ENCODE measurements at regions not wholly inside any gene's neighbourhood (a gene's known extent, or its start where the extent isn't known, plus 50 kb on each side); places are given as distances from the start of the nearest gene placed in this dataset.

GRCh38 chr2:221345516-221345915, 226.6 kb downstream of the EPHA4 start:
- DNase-seq (ENCODE audit: low read depth) = no peak
- no peak for TF ChIP-seq CTCF (conservative IDR thresholded peaks at IDR 0.05; ENCODE audit: low read depth, low read length)
- no peak overlapping the region for H3K4me3 ChIP-seq (ENCODE audit: low read depth, low read length)

GRCh38 chr2:221346411-221346810, 225.7 kb downstream of the EPHA4 start:
- DNase-seq (ENCODE audit: low read depth) = no peak
- no peak for TF ChIP-seq CTCF (conservative IDR thresholded peaks at IDR 0.05; ENCODE audit: low read depth, low read length)
- no peak overlapping the region for H3K4me3 ChIP-seq (ENCODE audit: low read depth, low read length)

GRCh38 chr2:221347471-221347870, 224.6 kb downstream of the EPHA4 start:
- TF ChIP-seq CTCF (conservative IDR thresholded peaks at IDR 0.05; ENCODE audit: low read depth, low read length) = no peak
- no peak for DNase-seq (ENCODE audit: low read depth)
- no peak overlapping the region for H3K4me3 ChIP-seq (ENCODE audit: low read depth, low read length)

DNA sequence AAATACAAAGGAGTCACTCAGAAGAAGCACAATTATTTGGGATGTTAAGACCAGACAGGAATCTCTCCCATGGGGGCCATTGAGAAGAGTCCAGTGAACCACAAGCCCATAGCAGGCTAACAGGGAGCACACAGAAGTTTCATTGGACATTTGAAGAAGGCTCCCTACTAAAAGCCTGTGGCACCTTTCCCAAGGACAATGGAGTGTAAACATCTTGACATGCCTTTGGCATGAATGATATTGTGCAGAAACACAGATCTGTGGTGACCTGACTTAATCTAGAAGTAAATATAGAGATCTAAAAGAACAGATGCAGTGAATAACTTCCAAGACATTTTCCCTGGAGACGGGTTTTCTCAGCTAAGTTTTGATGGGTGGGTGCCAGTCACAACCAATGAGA, 221.5 kb downstream of the EPHA4 start:
- H3K4me3 ChIP-seq (ENCODE audit: low read depth, low read length) = no peak overlapping the region
- no peak for DNase-seq (ENCODE audit: low read depth)
- TF ChIP-seq CTCF (conservative IDR thresholded peaks at IDR 0.05; ENCODE audit: low read depth, low read length) = no peak

DNA sequence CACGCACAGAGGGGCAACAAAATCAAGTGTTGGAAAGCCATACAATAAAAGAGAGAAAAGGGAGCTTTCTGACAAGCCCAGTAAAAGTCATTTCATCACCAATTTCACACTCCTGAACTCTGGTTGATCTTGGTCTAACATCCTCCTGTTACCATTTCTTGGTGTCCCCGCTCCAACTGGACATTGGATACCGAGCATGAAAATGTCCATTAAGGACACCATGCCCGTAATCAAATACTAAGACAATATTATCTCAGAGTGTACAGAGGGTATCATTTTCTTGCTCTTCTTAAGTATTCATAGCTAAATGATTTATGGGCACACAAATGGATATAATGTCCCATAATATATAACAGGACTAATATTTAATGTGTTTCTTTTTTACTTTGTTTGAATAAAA, 218.9 kb downstream of the EPHA4 start:
- H3K4me3 ChIP-seq (ENCODE audit: low read depth, low read length) = no peak overlapping the region
- TF ChIP-seq CTCF (conservative IDR thresholded peaks at IDR 0.05; ENCODE audit: low read depth, low read length) = no peak
- no peak for DNase-seq (ENCODE audit: low read depth)

DNA sequence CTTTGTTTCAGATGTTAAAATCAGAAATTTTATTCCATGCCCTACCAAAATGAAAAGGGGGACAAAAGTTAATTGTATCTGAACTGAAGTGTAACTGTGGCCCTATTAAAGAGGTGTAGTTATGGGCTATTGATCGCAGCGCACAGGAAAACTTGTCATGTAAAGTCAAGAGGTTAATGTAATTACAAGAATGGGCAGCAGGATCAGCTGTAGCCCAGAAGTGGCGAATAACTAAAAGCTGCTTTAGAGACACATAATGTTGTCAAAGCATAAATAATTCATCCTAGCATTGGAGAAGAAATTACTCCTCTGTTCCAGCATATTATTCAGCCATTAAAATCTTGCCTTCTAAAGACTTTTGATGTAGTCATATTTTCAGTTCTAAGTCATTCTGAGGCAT, 211.8 kb downstream of the EPHA4 start:
- no peak for TF ChIP-seq CTCF (conservative IDR thresholded peaks at IDR 0.05; ENCODE audit: low read depth, low read length)
- no peak for DNase-seq (ENCODE audit: low read depth)
- H3K4me3 ChIP-seq (ENCODE audit: low read depth, low read length) = no peak overlapping the region

- no peak for TF ChIP-seq CTCF (conservative IDR thresholded peaks at IDR 0.05; ENCODE audit: low read depth, low read length)
Observed at GRCh38 chr2:221360742-221361141, 211.4 kb downstream of the EPHA4 start.

More at GRCh38 chr2:221360742-221361141, 211.4 kb downstream of the EPHA4 start:
- no peak for DNase-seq (ENCODE audit: low read depth)
- no peak overlapping the region for H3K4me3 ChIP-seq (ENCODE audit: low read depth, low read length)
